Stomach (tissue), 4 donors: ENCODE measurements at regions not wholly inside any gene's neighbourhood (a gene's known extent, or its start where the extent isn't known, plus 50 kb on each side); places are given as distances from the start of the nearest gene placed in this dataset.

Experiments used
- CTCF ChIP-seq, 7 experiments: fragments of 450-650 bp in 4 of 7; fragments of 200-600 bp in 3 of 7; sonication (generic) in 3 of 7; IDR thresholded peaks; one replicate each; pipeline ENCODE4 v1.5.1; 2016 to 2019; ENCODE audit warnings: antibody characterized with exemption in 7 of 7, control low read depth in 2 of 7, mild to moderate bottlenecking in 1 of 7
- EP300 ChIP-seq: sonication (generic); formaldehyde crosslinking; IDR thresholded peaks from one replicate; pipeline ENCODE4 v1.6.1; 2017; ENCODE audit warnings: antibody characterized with exemption
- POLR2A ChIP-seq, 4 donors: fragments of 450-650 bp; IDR thresholded peaks; one replicate each; pipeline ENCODE4 v1.6.1; 2016; ENCODE audit warnings: antibody characterized with exemption in 4 of 4, control low read depth in 2 of 4, mild to moderate bottlenecking in 1 of 4, moderate library complexity in 1 of 4
- POLR2AphosphoS5 ChIP-seq, 3 donors: sonication (generic); formaldehyde crosslinking; IDR thresholded peaks; one replicate each; pipeline ENCODE4 v1.6.1; 2016; ENCODE audit warnings: antibody characterized with exemption in 3 of 3

GRCh38 chr9:28848671-28849070 lies 1275.4 kb upstream of the C9orf72 start:
- TF ChIP-seq CTCF (IDR thresholded peaks at IDR 0.05) (no peak), POLR2A (IDR thresholded peaks at IDR 0.05) (no peak), EP300 (no peak), POLR2AphosphoS5 (IDR thresholded peaks at IDR 0.05) (no peak)
